ENCODE measurements at regions not wholly inside any gene's neighbourhood (a gene's known extent, or its start where the extent isn't known, plus 50 kb on each side); places are given as distances from the start of the nearest gene placed in this dataset.

DNA sequence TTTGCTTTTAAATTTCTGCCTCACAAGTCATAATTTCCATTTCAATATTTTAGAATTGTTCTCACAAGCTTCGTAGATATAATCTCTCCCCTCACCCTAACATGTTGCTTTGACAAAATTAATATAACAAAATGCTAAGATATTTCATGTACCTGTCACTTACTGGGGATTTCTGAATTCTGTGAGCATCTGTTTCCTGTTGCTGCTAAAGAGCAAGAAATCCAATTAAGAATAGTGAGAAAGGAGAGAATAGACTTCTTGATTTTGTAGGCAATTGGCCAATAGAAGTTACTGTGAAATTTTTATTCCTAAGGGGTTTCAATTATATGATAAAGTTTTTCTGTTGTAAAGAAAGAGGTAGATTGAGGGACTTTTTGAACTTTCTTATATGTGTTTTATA lies 796.5 kb upstream of the ARRDC3 start:
- DNase-seq (ENCODE audit: low read depth) = no peak
- ChIA-PET CTCF (no interaction called here), POLR2A (no interaction called here)
- Histone ChIP-seq H3K36me3 (ENCODE audit: control insufficient read depth, insufficient read depth, low read length) (no peaks in the 10 kb centered on the region), H3K27me3 (ENCODE audit: control insufficient read depth, insufficient read depth, low read length) (no peaks in the 10 kb centered on the region), H3K4me3 (ENCODE audit: low read depth, low read length) (no peak overlapping the region)
- TF ChIP-seq, protein P1, sequence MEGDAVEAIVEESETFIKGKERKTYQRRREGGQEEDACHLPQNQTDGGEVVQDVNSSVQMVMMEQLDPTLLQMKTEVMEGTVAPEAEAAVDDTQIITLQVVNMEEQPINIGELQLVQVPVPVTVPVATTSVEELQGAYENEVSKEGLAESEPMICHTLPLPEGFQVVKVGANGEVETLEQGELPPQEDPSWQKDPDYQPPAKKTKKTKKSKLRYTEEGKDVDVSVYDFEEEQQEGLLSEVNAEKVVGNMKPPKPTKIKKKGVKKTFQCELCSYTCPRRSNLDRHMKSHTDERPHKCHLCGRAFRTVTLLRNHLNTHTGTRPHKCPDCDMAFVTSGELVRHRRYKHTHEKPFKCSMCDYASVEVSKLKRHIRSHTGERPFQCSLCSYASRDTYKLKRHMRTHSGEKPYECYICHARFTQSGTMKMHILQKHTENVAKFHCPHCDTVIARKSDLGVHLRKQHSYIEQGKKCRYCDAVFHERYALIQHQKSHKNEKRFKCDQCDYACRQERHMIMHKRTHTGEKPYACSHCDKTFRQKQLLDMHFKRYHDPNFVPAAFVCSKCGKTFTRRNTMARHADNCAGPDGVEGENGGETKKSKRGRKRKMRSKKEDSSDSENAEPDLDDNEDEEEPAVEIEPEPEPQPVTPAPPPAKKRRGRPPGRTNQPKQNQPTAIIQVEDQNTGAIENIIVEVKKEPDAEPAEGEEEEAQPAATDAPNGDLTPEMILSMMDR (IDR thresholded peaks at IDR 0.05; ENCODE audit: insufficient read depth, low read depth, low read length) = no peak

DNA sequence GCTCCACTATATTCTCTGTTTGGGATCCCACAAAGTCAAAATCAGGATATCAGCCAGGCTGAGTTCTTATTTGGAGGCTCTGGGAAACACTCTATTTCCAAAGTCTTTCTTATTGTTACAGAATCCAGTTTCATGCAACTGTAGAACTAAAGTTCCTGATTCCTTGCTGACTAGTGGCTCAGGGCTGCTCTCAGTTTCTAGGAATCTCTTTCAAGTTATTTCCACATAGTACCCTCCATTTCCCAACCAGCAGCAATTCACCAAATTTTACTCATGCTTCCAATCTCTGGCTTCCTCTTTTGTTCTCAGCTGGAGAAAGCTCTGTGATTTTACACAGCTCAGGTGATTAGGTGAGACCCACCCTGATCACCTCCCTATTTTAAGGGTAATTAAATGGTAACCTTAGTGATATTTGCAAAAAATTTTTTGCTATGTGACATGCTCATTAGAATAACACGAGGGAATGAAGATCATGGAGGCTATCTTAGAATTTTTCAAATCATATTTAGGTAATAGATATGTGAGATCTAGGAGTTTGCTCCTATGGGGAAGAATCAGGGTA lies 794.9 kb upstream of the ARRDC3 start:
- no peak for DNase-seq (ENCODE audit: low read depth)
- Histone ChIP-seq H3K27me3 (ENCODE audit: control insufficient read depth, insufficient read depth, low read length) (no peaks in the 10 kb centered on the region), H3K36me3 (ENCODE audit: control insufficient read depth, insufficient read depth, low read length) (no peaks in the 10 kb centered on the region), H3K4me3 (ENCODE audit: low read depth, low read length) (no peak overlapping the region)
- ChIA-PET POLR2A (no interaction called here), CTCF (interaction anchor here (0.9 kb wide), 1 partner anchor 52 kb away, joined by 3 read pairs; no protein-coding TSS in a partner anchor)
- TF ChIP-seq, protein P1 (IDR thresholded peaks at IDR 0.05; ENCODE audit: insufficient read depth, low read depth, low read length) = no peak

DNA sequence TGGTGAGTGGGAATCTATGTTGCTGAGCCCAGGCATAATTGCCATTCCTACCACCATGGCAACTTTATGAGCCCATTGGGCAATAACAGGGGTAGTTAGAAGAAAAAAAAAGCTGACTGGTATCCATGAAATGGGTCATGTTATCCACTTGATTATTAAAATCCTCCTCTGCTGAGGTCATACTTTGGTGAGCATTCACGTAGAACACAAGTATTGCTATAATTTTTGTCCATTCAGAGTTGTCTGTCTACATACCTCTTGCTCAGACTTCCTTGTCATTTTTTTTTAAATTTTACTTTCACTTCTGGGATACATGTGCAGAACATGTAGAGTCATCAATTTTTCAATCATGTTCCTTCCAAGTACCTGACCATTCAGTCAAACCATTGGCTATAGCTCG lies 780.8 kb upstream of the ARRDC3 start:
- ChIA-PET POLR2A (no interaction called here), CTCF (no interaction called here)
- Histone ChIP-seq H3K36me3 (ENCODE audit: control insufficient read depth, insufficient read depth, low read length) (no peaks in the 10 kb centered on the region), H3K27me3 (ENCODE audit: control insufficient read depth, insufficient read depth, low read length) (no peaks in the 10 kb centered on the region), H3K4me3 (ENCODE audit: low read depth, low read length) (no peak overlapping the region)
- TF ChIP-seq, protein P1 (IDR thresholded peaks at IDR 0.05; ENCODE audit: insufficient read depth, low read depth, low read length) = no peak
- no peak for DNase-seq (ENCODE audit: low read depth)

DNA sequence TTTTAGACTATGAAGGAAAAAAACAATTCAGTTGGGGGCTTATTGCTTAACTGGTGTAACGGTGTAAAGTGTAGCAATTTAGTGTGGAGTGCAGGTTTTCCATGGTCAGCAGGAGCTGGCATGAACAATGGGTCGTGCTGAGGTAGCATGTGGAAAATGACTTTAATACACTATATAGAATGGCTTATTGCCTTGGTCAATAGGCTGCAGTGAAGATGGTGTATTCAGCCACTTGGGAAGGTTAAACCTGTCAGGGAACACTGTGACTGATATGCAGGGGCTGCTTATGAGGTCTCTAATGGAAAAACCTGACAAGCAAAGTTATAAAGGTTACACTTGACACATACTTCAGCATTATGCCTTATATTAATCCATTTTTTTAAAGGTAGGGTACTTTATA lies 764.7 kb upstream of the ARRDC3 start:
- no peak for DNase-seq (ENCODE audit: low read depth)
- Histone ChIP-seq H3K27me3 (ENCODE audit: control insufficient read depth, insufficient read depth, low read length) (no peaks in the 10 kb centered on the region; the same call in 1 of the 2 replicates), H3K4me3 (ENCODE audit: low read depth, low read length) (no peak overlapping the region), H3K36me3 (ENCODE audit: control insufficient read depth, insufficient read depth, low read length) (no peaks in the 10 kb centered on the region)
- CTCF ChIA-PET = no interaction called here
- TF ChIP-seq, protein P1 (IDR thresholded peaks at IDR 0.05; ENCODE audit: insufficient read depth, low read depth, low read length) = no peak
- POLR2A ChIA-PET = no interaction called here

DNA sequence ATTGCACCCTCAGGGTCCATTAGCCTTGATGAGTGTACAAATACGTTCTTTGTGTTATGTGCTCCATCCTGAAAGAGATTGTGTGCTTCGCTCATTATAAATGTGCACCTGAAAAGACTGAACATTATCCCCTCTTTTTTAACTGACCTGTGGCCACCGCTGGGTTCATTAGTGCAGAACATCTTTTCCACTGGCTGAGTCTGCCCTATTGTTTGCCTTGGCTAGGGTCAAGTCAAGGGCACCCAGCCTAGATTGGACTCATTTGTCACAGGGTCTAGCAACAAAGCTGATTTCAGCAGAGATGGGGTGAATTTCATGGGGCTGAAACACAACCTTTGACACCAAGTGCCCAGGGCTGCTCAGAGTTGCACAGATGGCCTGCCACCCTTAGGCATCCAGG lies 764.1 kb upstream of the ARRDC3 start:
- Histone ChIP-seq H3K36me3 (ENCODE audit: control insufficient read depth, insufficient read depth, low read length) (no peaks in the 10 kb centered on the region), H3K4me3 (ENCODE audit: low read depth, low read length) (no peak overlapping the region), H3K27me3 (ENCODE audit: control insufficient read depth, insufficient read depth, low read length) (no peaks in the 10 kb centered on the region; the same call in 1 of the 2 replicates)
- ChIA-PET CTCF (no interaction called here), POLR2A (no interaction called here)
- no peak for DNase-seq (ENCODE audit: low read depth)
- TF ChIP-seq, protein P1 (IDR thresholded peaks at IDR 0.05; ENCODE audit: insufficient read depth, low read depth, low read length) = no peak
